Endodermal cell (in vitro differentiated cells): ENCODE measurements at regions not wholly inside any gene's neighbourhood (a gene's known extent, or its start where the extent isn't known, plus 50 kb on each side); places are given as distances from the start of the nearest gene placed in this dataset.

Source experiments
- DNase-seq: peaks from one replicate; pipeline ENCODE4 v3.0.0-alpha.2; 2017
- H3K27ac ChIP-seq: 2 replicates; pipeline ENCODE4 v1.5.1; 2013; ENCODE audit warnings: mild to moderate bottlenecking, low read depth, low read length, moderate library complexity
- H3K27me3 ChIP-seq: 2 replicates; pipeline ENCODE4 v1.6.1; 2013; ENCODE audit warnings: mild to moderate bottlenecking, low read length, moderate library complexity; ENCODE audit not compliant: insufficient read depth, control insufficient read depth, poor library complexity, severe bottlenecking
- H3K36me3 ChIP-seq: 2 replicates; pipeline ENCODE4 v1.7.0; 2013; ENCODE audit warnings: mild to moderate bottlenecking, low read length, moderate library complexity; ENCODE audit not compliant: control insufficient read depth, insufficient read depth
- H3K4me1 ChIP-seq: one replicate; pipeline ENCODE4 v1.7.0; 2013; ENCODE audit warnings: low read length; ENCODE audit not compliant: control insufficient read depth, insufficient read depth
- H3K4me3 ChIP-seq: 2 replicates; pipeline ENCODE4 v1.5.1; 2013; ENCODE audit warnings: mild to moderate bottlenecking, low read length, moderate library complexity
- H3K9ac ChIP-seq: 2 replicates; pipeline ENCODE4 v1.6.1; 2013; ENCODE audit warnings: mild to moderate bottlenecking, low read length, moderate library complexity; ENCODE audit not compliant: poor library complexity, severe bottlenecking; ENCODE audit errors: extremely low read depth
- H3K9me3 ChIP-seq: 2 replicates; pipeline ENCODE4 v1.6.1; 2013; ENCODE audit warnings: mild to moderate bottlenecking, low read length, moderate library complexity; ENCODE audit not compliant: control insufficient read depth
- H3K27ac Mint-ChIP-seq: 2 replicates; pipeline ENCODE4 v1.8.0; 2020; ENCODE audit warnings: mixed read lengths
- H3K27me3 Mint-ChIP-seq: 2 replicates; pipeline ENCODE4 v1.8.0; 2021; ENCODE audit warnings: mild to moderate bottlenecking, mixed read lengths; ENCODE audit not compliant: insufficient read depth
- H3K36me3 Mint-ChIP-seq: 2 replicates; pipeline ENCODE4 v1.8.0; 2020; ENCODE audit warnings: low read depth, mixed read lengths
- H3K4me1 Mint-ChIP-seq: 2 replicates; pipeline ENCODE4 v1.8.0; 2020; ENCODE audit warnings: mixed read lengths
- H3K4me3 Mint-ChIP-seq: 2 replicates; pipeline ENCODE4 v1.8.0; 2020; ENCODE audit warnings: mild to moderate bottlenecking, moderate library complexity, mixed read lengths
- H3K9me3 Mint-ChIP-seq: 2 replicates; pipeline ENCODE4 v1.8.0; 2020; ENCODE audit warnings: mild to moderate bottlenecking, mixed read lengths
- WGBS, 2 experiments: methylation state at CpG; one replicate each; pipeline versions ENCODE4 v1.1.5 to v1.1.7; 2013; ENCODE audit warnings: missing lambda C conversion rate in 2 of 2, mixed read lengths in 1 of 2; ENCODE audit not compliant: insufficient coverage in 1 of 2, insufficient read length in 1 of 2; 5-methylcytosine and 5-hydroxymethylcytosine counted together
- TF ChIP-seq, protein P1 (sequence below): fragments of 200-600 bp; sonication (generic); conservative IDR thresholded peaks from 2 replicates; pipeline ENCODE4 v1.5.0; 2021; ENCODE audit warnings: antibody characterized with exemption, mild to moderate bottlenecking

DNA sequence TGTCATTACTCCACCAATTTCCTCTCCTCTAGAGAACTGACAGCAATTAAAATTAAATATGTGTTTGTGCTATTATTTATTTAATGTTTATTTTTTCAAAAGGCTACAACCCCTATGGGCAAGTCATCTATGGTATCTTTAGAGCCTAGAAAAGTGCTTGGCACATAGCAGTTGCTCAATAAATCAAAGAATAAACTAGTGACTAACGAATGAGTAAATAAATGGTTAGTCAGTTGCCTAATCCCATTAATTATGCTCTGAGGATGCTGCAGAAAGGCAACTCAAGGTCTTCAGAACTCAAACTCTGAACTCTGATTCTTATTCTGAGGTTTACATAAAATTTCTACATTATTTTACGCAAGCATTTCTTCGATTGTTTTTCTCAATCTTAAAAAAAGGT is 193.0 kb upstream of the TSHZ2 start:
- Mint-ChIP-seq H3K27ac (no peak overlapping the region), H3K4me1 (peaks cover 6% of the 10 kb centered on the region), H3K9me3 (no peaks in the 10 kb centered on the region), H3K36me3 (no peaks in the 10 kb centered on the region), H3K27me3 (peaks cover 1% of the 10 kb centered on the region), H3K4me3 (no peak overlapping the region)
- Histone ChIP-seq H3K9ac (no peak overlapping the region), H3K4me1 (no peaks in the 10 kb centered on the region), H3K27ac (no peak overlapping the region), H3K9me3 (no peaks in the 10 kb centered on the region), H3K4me3 (no peak overlapping the region), H3K27me3 (no peaks in the 10 kb centered on the region), H3K36me3 (no peaks in the 10 kb centered on the region)
- TF ChIP-seq, protein P1, sequence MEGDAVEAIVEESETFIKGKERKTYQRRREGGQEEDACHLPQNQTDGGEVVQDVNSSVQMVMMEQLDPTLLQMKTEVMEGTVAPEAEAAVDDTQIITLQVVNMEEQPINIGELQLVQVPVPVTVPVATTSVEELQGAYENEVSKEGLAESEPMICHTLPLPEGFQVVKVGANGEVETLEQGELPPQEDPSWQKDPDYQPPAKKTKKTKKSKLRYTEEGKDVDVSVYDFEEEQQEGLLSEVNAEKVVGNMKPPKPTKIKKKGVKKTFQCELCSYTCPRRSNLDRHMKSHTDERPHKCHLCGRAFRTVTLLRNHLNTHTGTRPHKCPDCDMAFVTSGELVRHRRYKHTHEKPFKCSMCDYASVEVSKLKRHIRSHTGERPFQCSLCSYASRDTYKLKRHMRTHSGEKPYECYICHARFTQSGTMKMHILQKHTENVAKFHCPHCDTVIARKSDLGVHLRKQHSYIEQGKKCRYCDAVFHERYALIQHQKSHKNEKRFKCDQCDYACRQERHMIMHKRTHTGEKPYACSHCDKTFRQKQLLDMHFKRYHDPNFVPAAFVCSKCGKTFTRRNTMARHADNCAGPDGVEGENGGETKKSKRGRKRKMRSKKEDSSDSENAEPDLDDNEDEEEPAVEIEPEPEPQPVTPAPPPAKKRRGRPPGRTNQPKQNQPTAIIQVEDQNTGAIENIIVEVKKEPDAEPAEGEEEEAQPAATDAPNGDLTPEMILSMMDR = no peak
- DNase-seq = no peak
- WGBS, 2 experiments = 96 to 100% methylated on average over 1 to 3 of the region's 3 CpGs

DNA sequence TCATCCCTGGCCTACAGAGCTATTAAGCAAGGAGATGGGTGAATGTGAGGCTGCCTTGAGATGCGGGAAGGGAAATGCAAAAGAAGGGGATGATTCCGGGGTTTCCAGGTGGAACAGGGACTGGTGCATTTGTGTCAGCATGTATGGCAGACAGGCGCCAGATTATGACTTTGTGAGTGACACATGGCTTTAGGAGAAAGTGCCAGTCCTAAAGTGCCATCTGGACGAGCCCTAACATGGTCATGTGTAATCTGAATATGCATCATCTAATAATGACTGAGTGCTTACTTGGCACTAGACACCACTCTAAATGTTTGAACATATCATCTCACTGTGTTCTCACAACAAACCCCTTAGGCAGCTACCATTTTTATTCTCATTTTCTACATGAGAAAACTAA is 195.0 kb upstream of the TSHZ2 start:
- Mint-ChIP-seq H3K4me1 (peaks cover 6% of the 10 kb centered on the region), H3K27ac (no peak overlapping the region), H3K4me3 (no peak overlapping the region), H3K36me3 (no peaks in the 10 kb centered on the region), H3K9me3 (no peaks in the 10 kb centered on the region), H3K27me3 (peaks cover 1% of the 10 kb centered on the region)
- H3K9me3 ChIP-seq = no peaks in the 10 kb centered on the region
- TF ChIP-seq, protein P1 = no peak
- H3K36me3 ChIP-seq = no peaks in the 10 kb centered on the region
- no peak overlapping the region for H3K9ac ChIP-seq
- H3K4me1 ChIP-seq = no peaks in the 10 kb centered on the region
- H3K27ac ChIP-seq = no peak overlapping the region
- WGBS, 2 experiments = 89 to 90% methylated on average over 2 to 4 of the region's 4 CpGs
- H3K4me3 ChIP-seq = no peak overlapping the region
- DNase-seq = no peak
- no peaks in the 10 kb centered on the region for H3K27me3 ChIP-seq

DNA sequence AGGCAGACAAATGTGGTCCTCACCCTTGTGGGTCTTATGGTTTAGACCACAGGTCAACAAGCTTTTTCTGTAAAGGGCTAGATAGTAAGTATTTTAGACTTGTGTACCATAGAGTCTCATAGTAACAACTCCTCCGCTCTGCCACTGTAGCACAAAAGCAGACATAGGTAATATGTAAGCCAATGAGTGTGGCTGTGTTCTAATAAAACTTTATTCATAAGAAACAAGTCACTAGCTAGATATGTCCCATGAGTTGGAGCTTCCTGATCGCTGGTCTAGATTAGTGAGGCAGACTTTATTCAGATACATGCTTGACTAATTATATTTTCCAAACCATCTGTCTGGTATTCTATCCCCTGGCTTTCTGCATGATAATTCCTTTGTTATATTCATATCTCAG is 196.4 kb upstream of the TSHZ2 start:
- TF ChIP-seq, protein P1 = no peak
- H3K4me3 ChIP-seq = no peak overlapping the region

More for the DNA sequence above, 196.4 kb upstream of the TSHZ2 start:
- no peak overlapping the region for H3K27ac Mint-ChIP-seq
- H3K36me3 ChIP-seq = no peaks in the 10 kb centered on the region
- peaks cover 6% of the 10 kb centered on the region for H3K4me1 Mint-ChIP-seq
- H3K4me3 Mint-ChIP-seq = no peak overlapping the region
- no peak overlapping the region for H3K9ac ChIP-seq
- DNase-seq = no peak
- H3K36me3 Mint-ChIP-seq = no peaks in the 10 kb centered on the region
- no peaks in the 10 kb centered on the region for H3K4me1 ChIP-seq
- H3K9me3 Mint-ChIP-seq = no peaks in the 10 kb centered on the region
- H3K27me3 Mint-ChIP-seq = peaks cover 1% of the 10 kb centered on the region
- 93 to 100% methylated on average over 1 to 2 of the region's 2 CpGs for WGBS, 2 experiments
- no peak overlapping the region for H3K27ac ChIP-seq
- H3K27me3 ChIP-seq = no peaks in the 10 kb centered on the region
- H3K9me3 ChIP-seq = no peaks in the 10 kb centered on the region
